ENCODE measurements at regions not wholly inside any gene's neighbourhood (a gene's known extent, or its start where the extent isn't known, plus 50 kb on each side); places are given as distances from the start of the nearest gene placed in this dataset.

- H3K4me3 Mint-ChIP-seq (ENCODE audit: low read depth), result peak overlapping the region; percentile 49
- intact Hi-C loops (cut with micrococcal nuclease), result loop anchor here (10.0 kb wide), 2 partner anchors 147 to 427 kb away; partner anchors contain the start of gene ZNF536
- H3K36me3 Mint-ChIP-seq (ENCODE audit: low read depth), result no peaks in the 10 kb centered on the region
- peaks cover 24% of the 10 kb centered on the region for H3K4me1 Mint-ChIP-seq (ENCODE audit: low read depth)
- DNase-seq (ENCODE audit: low spot score), result no peak
- H3K27me3 Mint-ChIP-seq (ENCODE audit: low read depth), result peaks cover 68% of the 10 kb centered on the region
- no peaks in the 10 kb centered on the region for H3K9me3 Mint-ChIP-seq
- H3K27ac Mint-ChIP-seq, result no peak overlapping the region
Measured at GRCh38 chr19:30228113-30228834, 143.9 kb upstream of the ZNF536 start.

GRCh38 chr19:30228835-30229524, 143.2 kb upstream of the ZNF536 start:
- Mint-ChIP-seq H3K4me3 (ENCODE audit: low read depth) (peak overlapping the region; percentile 42), H3K36me3 (ENCODE audit: low read depth) (no peaks in the 10 kb centered on the region), H3K27ac (no peak overlapping the region), H3K9me3 (no peaks in the 10 kb centered on the region), H3K27me3 (ENCODE audit: low read depth) (peaks cover 63% of the 10 kb centered on the region), H3K4me1 (ENCODE audit: low read depth) (peaks cover 21% of the 10 kb centered on the region)
- intact Hi-C loops (cut with micrococcal nuclease), result loop anchor here (10.0 kb wide), 2 partner anchors 146 to 426 kb away; partner anchors contain the start of gene ZNF536
- DNase-seq (ENCODE audit: low spot score), result no peak

GRCh38 chr19:30229525-30230174, 142.5 kb upstream of the ZNF536 start:
- peaks cover 19% of the 10 kb centered on the region for H3K4me1 Mint-ChIP-seq (ENCODE audit: low read depth)
- no peaks in the 10 kb centered on the region for H3K9me3 Mint-ChIP-seq
- H3K27me3 Mint-ChIP-seq (ENCODE audit: low read depth), result peaks cover 56% of the 10 kb centered on the region
- no peak overlapping the region for H3K27ac Mint-ChIP-seq
- H3K36me3 Mint-ChIP-seq (ENCODE audit: low read depth), result no peaks in the 10 kb centered on the region
- no peak for DNase-seq (ENCODE audit: low spot score)
- no peak overlapping the region for H3K4me3 Mint-ChIP-seq (ENCODE audit: low read depth)
- intact Hi-C loops (cut with micrococcal nuclease), result loop anchor here (10.0 kb wide), 2 partner anchors 145 to 425 kb away; partner anchors contain the start of gene ZNF536

GRCh38 chr19:30231408-30232318, 140.5 kb upstream of the ZNF536 start:
- peaks cover 10% of the 10 kb centered on the region for H3K4me1 Mint-ChIP-seq (ENCODE audit: low read depth)
- H3K4me3 Mint-ChIP-seq (ENCODE audit: low read depth), result no peak overlapping the region
- no peak overlapping the region for H3K27ac Mint-ChIP-seq
- H3K36me3 Mint-ChIP-seq (ENCODE audit: low read depth), result no peaks in the 10 kb centered on the region
- peaks cover 53% of the 10 kb centered on the region for H3K27me3 Mint-ChIP-seq (ENCODE audit: low read depth)
- no peaks in the 10 kb centered on the region for H3K9me3 Mint-ChIP-seq
- no peak for DNase-seq (ENCODE audit: low spot score)
- intact Hi-C loops (cut with micrococcal nuclease), result no loop called here

- Mint-ChIP-seq H3K27me3 (ENCODE audit: low read depth) (peaks cover 53% of the 10 kb centered on the region), H3K4me3 (ENCODE audit: low read depth) (no peak overlapping the region), H3K4me1 (ENCODE audit: low read depth) (peaks cover 3% of the 10 kb centered on the region), H3K36me3 (ENCODE audit: low read depth) (no peaks in the 10 kb centered on the region), H3K9me3 (no peaks in the 10 kb centered on the region), H3K27ac (no peak overlapping the region)
- intact Hi-C loops (cut with micrococcal nuclease), result no loop called here
- no peak for DNase-seq (ENCODE audit: low spot score)
Measured at GRCh38 chr19:30233375-30233774, 138.8 kb upstream of the ZNF536 start.

GRCh38 chr19:30235946-30236345, 136.2 kb upstream of the ZNF536 start:
- H3K36me3 Mint-ChIP-seq (ENCODE audit: low read depth), result no peaks in the 10 kb centered on the region
- no peaks in the 10 kb centered on the region for H3K4me1 Mint-ChIP-seq (ENCODE audit: low read depth)
- no peak overlapping the region for H3K4me3 Mint-ChIP-seq (ENCODE audit: low read depth)
- H3K27ac Mint-ChIP-seq, result no peak overlapping the region
- intact Hi-C loops (cut with micrococcal nuclease), result no loop called here
- no peaks in the 10 kb centered on the region for H3K9me3 Mint-ChIP-seq
- DNase-seq (ENCODE audit: low spot score), result no peak
- H3K27me3 Mint-ChIP-seq (ENCODE audit: low read depth), result peaks cover 34% of the 10 kb centered on the region

GRCh38 chr19:30236587-30236986, 135.6 kb upstream of the ZNF536 start:
- H3K27me3 Mint-ChIP-seq (ENCODE audit: low read depth), result peaks cover 28% of the 10 kb centered on the region

GRCh38 chr19:30237140-30237539, 135.0 kb upstream of the ZNF536 start:
- no peaks in the 10 kb centered on the region for H3K4me1 Mint-ChIP-seq (ENCODE audit: low read depth)
- H3K36me3 Mint-ChIP-seq (ENCODE audit: low read depth), result no peaks in the 10 kb centered on the region
- H3K27ac Mint-ChIP-seq, result no peak overlapping the region
- no peak for DNase-seq (ENCODE audit: low spot score)
- H3K4me3 Mint-ChIP-seq (ENCODE audit: low read depth), result no peak overlapping the region
- H3K9me3 Mint-ChIP-seq, result no peaks in the 10 kb centered on the region
- intact Hi-C loops (cut with micrococcal nuclease), result no loop called here
- peaks cover 26% of the 10 kb centered on the region for H3K27me3 Mint-ChIP-seq (ENCODE audit: low read depth)

More at GRCh38 chr19:30236587-30236986, 135.6 kb upstream of the ZNF536 start:
- Mint-ChIP-seq H3K4me3 (ENCODE audit: low read depth) (no peak overlapping the region), H3K9me3 (no peaks in the 10 kb centered on the region), H3K36me3 (ENCODE audit: low read depth) (no peaks in the 10 kb centered on the region), H3K4me1 (ENCODE audit: low read depth) (no peaks in the 10 kb centered on the region), H3K27ac (no peak overlapping the region)
- DNase-seq (ENCODE audit: low spot score), result no peak
- intact Hi-C loops (cut with micrococcal nuclease), result no loop called here

- Mint-ChIP-seq H3K4me1 (ENCODE audit: low read depth) (no peaks in the 10 kb centered on the region), H3K27me3 (ENCODE audit: low read depth) (peaks cover 16% of the 10 kb centered on the region), H3K4me3 (ENCODE audit: low read depth) (no peak overlapping the region), H3K9me3 (no peaks in the 10 kb centered on the region), H3K27ac (no peak overlapping the region), H3K36me3 (ENCODE audit: low read depth) (no peaks in the 10 kb centered on the region)
- no peak for DNase-seq (ENCODE audit: low spot score)
- intact Hi-C loops (cut with micrococcal nuclease), result no loop called here
Measured at GRCh38 chr19:30240904-30241695, 131.1 kb upstream of the ZNF536 start.

- H3K4me1 Mint-ChIP-seq (ENCODE audit: low read depth), result no peaks in the 10 kb centered on the region
- H3K4me3 Mint-ChIP-seq (ENCODE audit: low read depth), result no peak overlapping the region
- intact Hi-C loops (cut with micrococcal nuclease), result no loop called here
- no peaks in the 10 kb centered on the region for H3K27me3 Mint-ChIP-seq (ENCODE audit: low read depth)
- H3K9me3 Mint-ChIP-seq, result no peaks in the 10 kb centered on the region
- no peaks in the 10 kb centered on the region for H3K36me3 Mint-ChIP-seq (ENCODE audit: low read depth)
- no peak overlapping the region for H3K27ac Mint-ChIP-seq
- no peak for DNase-seq (ENCODE audit: low spot score)
Measured at GRCh38 chr19:30244533-30244932, 127.7 kb upstream of the ZNF536 start.

- Mint-ChIP-seq H3K4me3 (ENCODE audit: low read depth) (no peak overlapping the region), H3K27me3 (ENCODE audit: low read depth) (no peaks in the 10 kb centered on the region), H3K4me1 (ENCODE audit: low read depth) (no peaks in the 10 kb centered on the region), H3K27ac (no peak overlapping the region), H3K36me3 (ENCODE audit: low read depth) (no peaks in the 10 kb centered on the region), H3K9me3 (no peaks in the 10 kb centered on the region)
- intact Hi-C loops (cut with micrococcal nuclease), result no loop called here
- no peak for DNase-seq (ENCODE audit: low spot score)
Measured at GRCh38 chr19:30245401-30246039, 126.7 kb upstream of the ZNF536 start.
